Endothelial cell of umbilical vein (primary cell): ENCODE measurements at regions not wholly inside any gene's neighbourhood (a gene's known extent, or its start where the extent isn't known, plus 50 kb on each side); places are given as distances from the start of the nearest gene placed in this dataset.

Source experiments
- BruUV-seq: library from RNA; stranded (reverse); fragments of 400-500 nt; replicated peaks from 2 replicates; lab custom pipeline; 2021; lab: Mats Ljungman, UMichigan
- CTCF ChIA-PET: fragments of 300-600, 350-600 bp; sonication (Branson Sonifier 250); formaldehyde crosslinking; loops from one replicate; lab custom pipeline; 2021; ENCODE audit warnings: antibody characterized with exemption, inconsistent platforms; lab: Charles Lee
- POLR2A ChIA-PET: fragments of 300-600, 350-600 bp; sonication (Branson Sonifier 250); formaldehyde crosslinking; loops from one replicate; lab custom pipeline; 2021; ENCODE audit warnings: antibody characterized with exemption, inconsistent platforms; lab: Charles Lee
- DNase-seq: peaks from one replicate; pipeline ENCODE4 v3.0.0-alpha.2; 2011; ENCODE audit warnings: low read depth, low spot score
- FAIRE-seq: peaks from 2 replicates; lab custom pipeline; 2011; peaks lifted over from hg19 to GRCh38; lab: Jason Lieb, UNC
- H2AFZ ChIP-seq: 2 replicates; pipeline ENCODE4 v1.6.0; 2012; ENCODE audit warnings: low read depth, low read length, control low read depth, inconsistent platforms
- H3K27ac ChIP-seq: 2 replicates; pipeline ENCODE4 v1.5.1; 2011; ENCODE audit warnings: low read depth, mild to moderate bottlenecking, control low read depth, low read length, moderate library complexity; ENCODE audit not compliant: insufficient read depth
- H3K27me3 ChIP-seq, 2 experiments: 2 replicates each; pipeline versions ENCODE4 v1.6.0 to v1.6.1; 2011; ENCODE audit warnings: low read length in 2 of 2, mixed read lengths in 1 of 2; ENCODE audit not compliant: control insufficient read depth in 2 of 2, insufficient read depth in 2 of 2
- H3K36me3 ChIP-seq, 2 experiments: 2 replicates in 1 of 2; 3 replicates in 1 of 2; pipeline ENCODE4 v1.5.1; 2011; ENCODE audit warnings: low read length in 2 of 2, mild to moderate bottlenecking in 1 of 2, moderate library complexity in 1 of 2; ENCODE audit not compliant: control insufficient read depth in 2 of 2, insufficient read depth in 2 of 2; ENCODE audit errors: extremely low read depth in 1 of 2
- H3K4me1 ChIP-seq: 3 replicates; pipeline ENCODE4 v1.5.1; 2011; ENCODE audit warnings: mild to moderate bottlenecking, low read length; ENCODE audit not compliant: control insufficient read depth, insufficient read depth; ENCODE audit errors: extremely low read depth
- H3K4me2 ChIP-seq: 2 replicates; pipeline ENCODE4 v1.6.1; 2011; ENCODE audit warnings: low read length, control low read depth, mixed read lengths; ENCODE audit not compliant: insufficient read depth
- H3K4me3 ChIP-seq, 3 experiments: fragments of 200-600 bp in 1 of 3; sonication (generic), shearing (Covaris generic) in 1 of 3; replicated peaks in 1 of 3; 2 replicates each; pipeline ENCODE4 v1.5.1; 2011 to 2016; ENCODE audit warnings: control low read depth in 3 of 3, low read length in 3 of 3, mild to moderate bottlenecking in 2 of 3, inconsistent platforms in 1 of 3, low read depth in 1 of 3, moderate library complexity in 1 of 3; ENCODE audit not compliant: insufficient read depth in 1 of 3
- H3K79me2 ChIP-seq: 2 replicates; pipeline ENCODE4 v1.6.0; 2012; ENCODE audit warnings: low read length, inconsistent platforms; ENCODE audit not compliant: control insufficient read depth, insufficient read depth
- H3K9ac ChIP-seq: replicated peaks from 2 replicates; pipeline ENCODE3; 2011; ENCODE audit warnings: low read length, control low read depth; ENCODE audit not compliant: insufficient read depth; ENCODE audit errors: extremely low read depth
- H3K9me1 ChIP-seq: replicated peaks from 3 replicates; pipeline ENCODE4 v1.6.0; 2011; ENCODE audit warnings: mild to moderate bottlenecking, low read length; ENCODE audit not compliant: control insufficient read depth, insufficient read depth; ENCODE audit errors: extremely low read depth
- H3K9me3 ChIP-seq: replicated peaks from 2 replicates; pipeline ENCODE4 v1.5.1; 2012; ENCODE audit warnings: low read length, inconsistent platforms; ENCODE audit not compliant: control insufficient read depth, insufficient read depth
- H4K20me1 ChIP-seq: replicated peaks from 2 replicates; pipeline ENCODE3; 2011; ENCODE audit warnings: mild to moderate bottlenecking, low read length; ENCODE audit not compliant: control insufficient read depth, insufficient read depth; ENCODE audit errors: extremely low read depth
- CTCF ChIP-seq, 2 donors: IDR thresholded peaks; 1 replicate in 1 of 2; 2 replicates in 1 of 2; pipeline ENCODE4 v1.5.1; 2011; ENCODE audit warnings: low read length in 2 of 2, mild to moderate bottlenecking in 2 of 2, moderate library complexity in 2 of 2, control low read depth in 1 of 2, inconsistent platforms in 1 of 2, low read depth in 1 of 2; ENCODE audit not compliant: insufficient read depth in 1 of 2; ENCODE audit errors: extremely low read depth in 1 of 2
- EZH2 ChIP-seq: IDR thresholded peaks from 2 replicates; pipeline ENCODE4 v1.6.1; 2012; ENCODE audit warnings: borderline replicate concordance, low read depth, mild to moderate bottlenecking, moderate library complexity, low read length, inconsistent platforms; ENCODE audit not compliant: severe bottlenecking
- FOS ChIP-seq: IDR thresholded peaks from 2 replicates; pipeline ENCODE4 v1.6.1; 2011; ENCODE audit warnings: mild to moderate bottlenecking, low read length, moderate library complexity, borderline replicate concordance; ENCODE audit not compliant: insufficient read depth
- GATA2 ChIP-seq: IDR thresholded peaks from 2 replicates; pipeline ENCODE4 v1.7.0; 2011; ENCODE audit warnings: low read depth, mild to moderate bottlenecking, moderate library complexity, mixed read lengths, low read length; ENCODE audit not compliant: insufficient read length, insufficient read depth
- JUN ChIP-seq: IDR thresholded peaks from 2 replicates; pipeline ENCODE4 v1.6.1; 2011; ENCODE audit warnings: borderline replicate concordance, low read depth; ENCODE audit not compliant: insufficient read length, insufficient read depth
- MAX ChIP-seq: IDR thresholded peaks from 2 replicates; pipeline ENCODE4 v1.6.1; 2011; ENCODE audit not compliant: insufficient read depth, insufficient read length
- MYC ChIP-seq: IDR thresholded peaks from one replicate; pipeline ENCODE4 v1.6.1; 2011; ENCODE audit warnings: mild to moderate bottlenecking, low read depth, low read length
- POLR2A ChIP-seq: IDR thresholded peaks from 2 replicates; pipeline ENCODE4 v1.6.1; 2012; ENCODE audit warnings: low read depth, mild to moderate bottlenecking, control low read depth, low read length
- POLR2AphosphoS5 ChIP-seq: IDR thresholded peaks from 2 replicates; pipeline ENCODE4 v1.6.1; 2012; ENCODE audit warnings: low read depth, mild to moderate bottlenecking, control low read depth, low read length, moderate library complexity; ENCODE audit not compliant: insufficient read depth
- dilution Hi-C: fragments of 300-500 bp; cut with MboI; formaldehyde crosslinking; loops from one replicate; pipeline ENCODE4 v1.15.0; 2019; ENCODE audit warnings: low sequenced_read_pairs; ENCODE audit not compliant: extremely low pct_ligation_motif_present
- intact Hi-C: fragments of 100-400 bp; cut with micrococcal nuclease; formaldehyde crosslinking; loops from one replicate; pipeline ENCODE4 v1.10.0; 2022

GRCh38 chr12:111211910-111212757 lies 156.8 kb downstream of the PHETA1 start:
- Histone ChIP-seq H3K79me2 (no peaks in the 10 kb centered on the region), H3K9ac (no peak overlapping the region), H3K36me3 (no peaks in the 10 kb centered on the region), H3K4me1 (no peaks in the 10 kb centered on the region), H3K27ac (no peak overlapping the region), H3K4me3 (no peak overlapping the region), H3K9me1 (no peaks in the 10 kb centered on the region), H2AFZ (no peak overlapping the region), H4K20me1 (no peaks in the 10 kb centered on the region), H3K9me3 (no peaks in the 10 kb centered on the region), H3K27me3 (no peaks in the 10 kb centered on the region), H3K4me2 (no peak overlapping the region)
- intact Hi-C loops (no loop called here), dilution Hi-C loops (no loop called here)
- no peak for TF ChIP-seq JUN
- no peak for TF ChIP-seq EZH2
- TF ChIP-seq POLR2A: no peak
- TF ChIP-seq GATA2: no peak
- TF ChIP-seq POLR2AphosphoS5: no peak
- TF ChIP-seq FOS: no peak
- no peak for TF ChIP-seq MYC
- TF ChIP-seq CTCF (IDR thresholded peaks at IDR 0.05; ENCODE audit: extremely low read depth in 1 of 2, insufficient read depth in 1 of 2, low read depth in 1 of 2, low read length in 2 of 2): no peak
- TF ChIP-seq MAX: no peak
- no TSS peak for BruUV-seq
- ChIA-PET POLR2A (no interaction called here), CTCF (interaction anchor here (1.5 kb wide), 1 partner anchor 1651 kb away, joined by 4 read pairs; no protein-coding TSS in a partner anchor)
- DNase-seq: no peak
- FAIRE-seq: no peak
